Gastrocnemius medialis (tissue), 4 donors: ENCODE measurements at regions not wholly inside any gene's neighbourhood (a gene's known extent, or its start where the extent isn't known, plus 50 kb on each side); places are given as distances from the start of the nearest gene placed in this dataset.

Source experiments
- ATAC-seq, 2 donors: fragments of 150-250 bp; one replicate each; pipeline ENCODE4 v1.9.1; 2016
- DNase-seq, 2 donors: peaks; one replicate each; pipeline ENCODE4 v3.0.0-alpha.2; 2019
- H3K27ac ChIP-seq, 4 donors: fragments of 200-600 bp; sonication (generic); 1 replicate in 1 of 4; 2 replicates in 3 of 4; pipeline ENCODE4 v1.5.1; 2016 to 2018; ENCODE audit warnings: mild to moderate bottlenecking in 2 of 4, moderate library complexity in 1 of 4
- H3K27me3 ChIP-seq, 3 donors: fragments of 200-600 bp; sonication (generic) in 2 of 3; 1 replicate in 1 of 3; 2 replicates in 2 of 3; pipeline versions ENCODE4 v1.5.1 to v1.6.0; 2016 to 2019; ENCODE audit warnings: mild to moderate bottlenecking in 1 of 3, moderate library complexity in 1 of 3
- H3K36me3 ChIP-seq, 2 donors: fragments of 200-600 bp; sonication (generic) in 1 of 2; one replicate each; pipeline ENCODE4 v1.5.1; 2017 to 2018
- H3K4me1 ChIP-seq, 2 donors: fragments of 200-600 bp; sonication (generic) in 1 of 2; one replicate each; pipeline ENCODE4 v1.5.1; 2016 to 2017; ENCODE audit warnings: mild to moderate bottlenecking in 2 of 2
- H3K4me3 ChIP-seq, 4 donors: fragments of 200-600 bp; sonication (generic) in 3 of 4; 1 replicate in 1 of 4; 2 replicates in 3 of 4; pipeline ENCODE4 v1.5.1; 2016 to 2019; ENCODE audit warnings: mild to moderate bottlenecking in 2 of 4
- H3K9me3 ChIP-seq, 3 donors: fragments of 200-600 bp; sonication (generic) in 2 of 3; 1 replicate in 1 of 3; 2 replicates in 2 of 3; pipeline ENCODE4 v1.5.1; 2016 to 2019
- CTCF ChIP-seq, 5 experiments: fragments of 450-650 bp in 3 of 5; fragments of 200-600 bp in 2 of 5; sonication (generic) in 2 of 5; IDR thresholded peaks in 4 of 5; conservative IDR thresholded peaks in 1 of 5; 1 replicate in 4 of 5; 2 replicates in 1 of 5; pipeline ENCODE4 v1.5.1; 2016 to 2019; ENCODE audit warnings: antibody characterized with exemption in 5 of 5, mild to moderate bottlenecking in 3 of 5, moderate library complexity in 3 of 5
- POLR2A ChIP-seq, 2 donors: fragments of 450-650 bp; IDR thresholded peaks; one replicate each; pipeline ENCODE4 v1.6.1; 2017; ENCODE audit warnings: antibody characterized with exemption in 2 of 2, mild to moderate bottlenecking in 2 of 2, moderate library complexity in 2 of 2
- in situ Hi-C, 4 donors: fragments of 200-750 bp; cut with MboI; loops; one replicate each; pipeline versions ENCODE4 v1.15.0 to v1.8.0; 2017; ENCODE audit warnings: low sequenced_read_pairs in 4 of 4
- intact Hi-C: fragments of 100-400 bp; cut with DNase I; formaldehyde crosslinking; loops from one replicate; pipeline ENCODE4 v1.15.1; 2023; ENCODE audit warnings: low total_unique reads

GRCh38 chr3:110910346-110910955, 161.2 kb upstream of the NECTIN3 start:
- no peak for DNase-seq
- Histone ChIP-seq H3K4me1 (no peaks in the 10 kb centered on the region), H3K27ac (no peak overlapping the region), H3K27me3 (no peaks in the 10 kb centered on the region), H3K36me3 (no peaks in the 10 kb centered on the region), H3K4me3 (no peak overlapping the region), H3K9me3 (no peaks in the 10 kb centered on the region)
- TF ChIP-seq POLR2A (IDR thresholded peaks at IDR 0.05), result no peak
- ATAC-seq, result no peak
- intact Hi-C loops, result no loop called here
- in situ Hi-C loops, result no loop called here

DNA sequence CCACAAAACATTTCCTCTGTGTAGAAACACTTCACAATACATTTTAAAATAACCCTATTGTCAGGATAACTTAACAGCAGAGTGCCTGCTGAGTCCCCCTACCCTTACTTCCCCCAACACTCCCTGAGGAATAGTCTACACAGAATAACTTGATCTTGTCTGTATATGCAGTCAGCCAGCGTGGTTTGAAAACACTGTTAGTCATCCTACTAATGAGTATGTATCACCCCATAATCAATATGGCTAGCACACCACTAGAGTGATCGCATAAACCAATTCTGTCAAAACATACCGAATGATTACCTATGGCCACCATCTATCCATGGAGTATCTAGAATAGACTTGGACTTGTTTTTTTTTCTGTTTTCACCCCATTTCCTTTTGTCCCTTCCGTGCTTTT, 152.7 kb upstream of the NECTIN3 start:
- Histone ChIP-seq H3K4me3 (no peak overlapping the region), H3K36me3 (no peaks in the 10 kb centered on the region), H3K9me3 (no peaks in the 10 kb centered on the region), H3K27me3 (no peaks in the 10 kb centered on the region), H3K27ac (no peak overlapping the region), H3K4me1 (no peaks in the 10 kb centered on the region)
- TF ChIP-seq POLR2A (IDR thresholded peaks at IDR 0.05) (no peak), CTCF (IDR thresholded peaks at IDR 0.05 in 4 of 5, conservative IDR thresholded peaks at IDR 0.05 in 1 of 5) (no peak)
- DNase-seq (no peak), ATAC-seq (no peak)
- in situ Hi-C loops, result no loop called here
- intact Hi-C loops, result no loop called here

DNA sequence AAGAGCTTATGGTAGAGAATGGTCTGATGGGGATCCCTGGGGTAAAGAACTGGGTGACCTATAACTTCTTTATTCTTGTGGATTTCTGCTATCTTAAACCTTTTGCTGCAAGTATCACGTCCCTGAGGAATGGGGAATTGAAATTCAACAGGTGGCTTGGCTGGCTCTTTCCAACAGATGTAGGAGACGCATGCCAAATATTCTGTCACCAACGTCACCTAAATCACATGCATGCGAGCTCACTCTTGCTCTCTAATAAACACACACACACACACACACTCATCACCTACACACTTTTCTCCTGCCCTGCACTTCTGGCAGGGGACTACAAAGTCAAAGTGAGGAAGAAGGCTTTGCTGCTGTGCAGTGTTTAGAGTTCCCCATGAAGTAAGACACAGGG, 145.8 kb upstream of the NECTIN3 start:
- in situ Hi-C loops (no loop called here), intact Hi-C loops (no loop called here)
- Histone ChIP-seq H3K36me3 (no peaks in the 10 kb centered on the region), H3K4me3 (no peak overlapping the region), H3K9me3 (no peaks in the 10 kb centered on the region), H3K27me3 (no peaks in the 10 kb centered on the region), H3K4me1 (no peaks in the 10 kb centered on the region), H3K27ac (no peak overlapping the region)
- no peak for DNase-seq
- no peak for TF ChIP-seq POLR2A (IDR thresholded peaks at IDR 0.05)
- TF ChIP-seq CTCF (IDR thresholded peaks at IDR 0.05 in 4 of 5, conservative IDR thresholded peaks at IDR 0.05 in 1 of 5), result no peak
- no peak for ATAC-seq

DNA sequence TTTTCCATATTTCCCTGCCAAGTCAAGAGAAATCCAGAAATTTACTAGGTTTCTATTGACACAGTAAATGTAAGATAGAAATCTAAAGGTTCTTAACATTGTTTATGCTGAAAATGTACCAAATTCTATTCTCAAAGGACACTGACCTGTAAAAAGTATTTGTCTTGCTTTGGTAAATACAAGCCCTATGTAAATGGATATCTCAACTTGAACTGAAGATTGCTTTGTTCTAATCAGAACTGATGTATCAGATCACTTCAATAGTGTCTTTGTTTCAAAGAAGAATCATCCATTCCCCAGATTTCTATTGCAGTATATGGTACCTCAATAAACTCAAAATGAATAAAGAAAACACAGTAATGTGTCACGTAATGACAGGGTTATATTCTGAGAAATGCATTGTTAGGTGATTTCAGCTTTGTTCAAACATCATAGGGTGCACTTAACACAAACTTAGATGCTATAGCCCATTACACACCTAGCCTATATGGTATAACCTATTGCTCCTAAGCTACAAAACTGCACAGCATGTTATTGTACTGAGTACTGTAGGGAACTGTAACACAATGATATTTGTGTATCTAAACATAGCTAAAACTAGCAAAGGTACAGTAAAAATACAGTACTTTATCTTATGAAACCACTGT, 143.5 kb upstream of the NECTIN3 start:
- in situ Hi-C loops, result no loop called here
- H3K27ac ChIP-seq, result no peak overlapping the region
- H3K4me1 ChIP-seq, result no peaks in the 10 kb centered on the region
- no peak for ATAC-seq
- no peak overlapping the region for H3K4me3 ChIP-seq
- H3K27me3 ChIP-seq, result no peaks in the 10 kb centered on the region
- no peaks in the 10 kb centered on the region for H3K9me3 ChIP-seq
- intact Hi-C loops, result no loop called here
- no peak for DNase-seq
- H3K36me3 ChIP-seq, result no peaks in the 10 kb centered on the region
- TF ChIP-seq CTCF (IDR thresholded peaks at IDR 0.05 in 4 of 5, conservative IDR thresholded peaks at IDR 0.05 in 1 of 5), result no peak
- TF ChIP-seq POLR2A (IDR thresholded peaks at IDR 0.05), result no peak

DNA sequence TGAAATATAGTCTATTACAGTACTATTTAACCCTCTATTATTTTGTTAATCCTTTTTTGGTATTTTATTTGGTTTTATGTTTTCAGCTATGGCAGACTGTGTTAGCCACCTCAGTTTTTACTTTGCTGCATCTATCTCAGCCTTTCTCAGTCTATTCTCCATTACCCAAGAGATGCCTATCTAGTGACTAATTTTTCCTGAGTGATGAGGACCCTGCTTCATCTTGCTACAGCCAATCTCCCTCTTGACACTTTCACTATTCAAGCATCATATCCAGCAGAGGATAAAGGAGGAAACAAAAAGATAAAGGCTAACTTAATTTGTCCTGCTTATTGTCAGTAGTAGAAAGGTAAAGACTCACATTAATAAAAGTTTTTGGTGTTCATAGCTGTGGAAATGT, 141.8 kb upstream of the NECTIN3 start:
- no peaks in the 10 kb centered on the region for H3K27me3 ChIP-seq
- H3K4me1 ChIP-seq, result no peaks in the 10 kb centered on the region
- no peak for DNase-seq
- intact Hi-C loops, result no loop called here
- H3K9me3 ChIP-seq, result no peaks in the 10 kb centered on the region
- H3K36me3 ChIP-seq, result no peaks in the 10 kb centered on the region
- TF ChIP-seq CTCF (IDR thresholded peaks at IDR 0.05 in 4 of 5, conservative IDR thresholded peaks at IDR 0.05 in 1 of 5) (no peak), POLR2A (IDR thresholded peaks at IDR 0.05) (no peak)
- no peak for ATAC-seq
- in situ Hi-C loops, result no loop called here
- no peak overlapping the region for H3K27ac ChIP-seq
- H3K4me3 ChIP-seq, result no peak overlapping the region
